PC-9 (cell line): ENCODE measurements at regions not wholly inside any gene's neighbourhood (a gene's known extent, or its start where the extent isn't known, plus 50 kb on each side); places are given as distances from the start of the nearest gene placed in this dataset.

Experiments used
- BruUV-seq: library from RNA; stranded (reverse); fragments of 400-500 nt; replicated peaks from 2 replicates; lab custom pipeline; 2021; lab: Mats Ljungman, UMichigan
- CTCF ChIA-PET: fragments of 300-600 bp; sonication (Branson Sonifier 250); formaldehyde crosslinking; loops from one replicate; lab custom pipeline; 2022; ENCODE audit warnings: antibody characterized with exemption; lab: Charles Lee
- POLR2A ChIA-PET: fragments of 300-600 bp; sonication (Branson Sonifier 250); formaldehyde crosslinking; loops from one replicate; lab custom pipeline; 2022; ENCODE audit warnings: antibody characterized with exemption; ENCODE audit not compliant: unreplicated experiment; lab: Charles Lee
- DNase-seq, 2 experiments: peaks; one replicate each; pipeline versions ENCODE4 v3.0.0 to v3.0.0-alpha.2; 2015 to 2022; ENCODE audit warnings: mixed read lengths in 1 of 2
- H2AFZ ChIP-seq: fragments of 200-600 bp; sonication (generic); 2 replicates; pipeline ENCODE4 v1.8.1; 2017; ENCODE audit warnings: antibody characterized with exemption
- H3F3A ChIP-seq: fragments of 200-600 bp; sonication (generic); 2 replicates; pipeline ENCODE4 v1.8.1; 2017; ENCODE audit warnings: antibody characterized with exemption, mild to moderate bottlenecking, low read depth; ENCODE audit not compliant: insufficient read depth
- H3K27ac ChIP-seq: fragments of 200-600 bp; sonication (generic); 2 replicates; pipeline ENCODE4 v1.6.1; 2016; ENCODE audit warnings: mixed run types
- H3K27me3 ChIP-seq: fragments of 200-600 bp; sonication (generic); 2 replicates; pipeline ENCODE4 v1.6.1; 2016; ENCODE audit warnings: low read depth, mixed run types; ENCODE audit not compliant: insufficient read depth
- H3K36me3 ChIP-seq: fragments of 200-600 bp; sonication (generic); 2 replicates; pipeline ENCODE4 v1.6.1; 2016; ENCODE audit warnings: low read depth, mixed run types
- H3K4me1 ChIP-seq: fragments of 200-600 bp; sonication (generic); replicated peaks from 2 replicates; pipeline ENCODE4 v1.6.1; 2016; ENCODE audit warnings: mixed run types; ENCODE audit not compliant: insufficient read depth
- H3K4me2 ChIP-seq: fragments of 200-600 bp; sonication (generic); 2 replicates; pipeline ENCODE4 v1.6.1; 2017; ENCODE audit warnings: mixed run types
- H3K4me3 ChIP-seq: fragments of 200-600 bp; sonication (generic); 2 replicates; pipeline ENCODE4 v1.6.1; 2016; ENCODE audit warnings: mixed run types
- H3K79me2 ChIP-seq: fragments of 200-600 bp; sonication (generic); 2 replicates; pipeline ENCODE4 v1.6.1; 2017; ENCODE audit warnings: low read depth, mixed run types
- H3K9me2 ChIP-seq: fragments of 200-600 bp; sonication (generic); 2 replicates; pipeline ENCODE4 v1.8.1; 2017; ENCODE audit warnings: mild to moderate bottlenecking; ENCODE audit not compliant: insufficient read depth
- H3K9me3 ChIP-seq: fragments of 200-600 bp; sonication (generic); 2 replicates; pipeline ENCODE4 v1.8.1; 2016; ENCODE audit warnings: low read depth; ENCODE audit not compliant: insufficient read depth
- H4K20me1 ChIP-seq: fragments of 200-600 bp; sonication (generic); 2 replicates; pipeline ENCODE4 v1.8.1; 2017; ENCODE audit not compliant: insufficient read depth
- CTCF ChIP-seq: fragments of 200-600 bp; sonication (generic); conservative IDR thresholded peaks from 2 replicates; pipeline ENCODE4 v1.6.1; 2017; ENCODE audit warnings: mixed run types, antibody characterized with exemption, mild to moderate bottlenecking, moderate library complexity
- EZH2 ChIP-seq: fragments of 200-600 bp; sonication (generic); IDR thresholded peaks from 2 replicates; pipeline ENCODE4 v1.8.0; 2017; ENCODE audit warnings: antibody characterized with exemption, low read depth
- intact Hi-C: fragments of 100-400 bp; cut with micrococcal nuclease; formaldehyde crosslinking; loops from one replicate; pipeline ENCODE4 v1.10.0; 2022; ENCODE audit not compliant: unreplicated experiment

GRCh38 chrX:144810539-144810938, 436.8 kb upstream of the SPANXN1 start:
- no peak for DNase-seq
- Histone ChIP-seq H3K9me2 (no peaks in the 10 kb centered on the region), H3K36me3 (no peaks in the 10 kb centered on the region; the same call in 1 of the 2 replicates), H3K27me3 (no peaks in the 10 kb centered on the region), H3K9me3 (no peaks in the 10 kb centered on the region), H3K4me2 (no peak overlapping the region), H2AFZ (no peak overlapping the region), H4K20me1 (no peaks in the 10 kb centered on the region), H3K4me3 (no peak overlapping the region), H3F3A (no peaks in the 10 kb centered on the region), H3K4me1 (no peaks in the 10 kb centered on the region), H3K79me2 (no peaks in the 10 kb centered on the region), H3K27ac (no peak overlapping the region)
- CTCF ChIA-PET, result no interaction called here
- POLR2A ChIA-PET, result no interaction called here
- TF ChIP-seq CTCF, result no peak
- TF ChIP-seq EZH2, result no peak
- BruUV-seq, result no TSS peak
- intact Hi-C loops, result no loop called here

- TF ChIP-seq CTCF, result no peak
- TF ChIP-seq EZH2, result no peak
- no peaks in the 10 kb centered on the region for H3K4me1 ChIP-seq
- no peak overlapping the region for H3K4me3 ChIP-seq
- no peaks in the 10 kb centered on the region for H3K9me3 ChIP-seq
- BruUV-seq, result no TSS peak
- no peaks in the 10 kb centered on the region; the same call in 1 of the 2 replicates for H3K9me2 ChIP-seq
- no peak overlapping the region for H2AFZ ChIP-seq
- no peak for DNase-seq
- no peaks in the 10 kb centered on the region for H3K27me3 ChIP-seq
- H3K79me2 ChIP-seq, result no peaks in the 10 kb centered on the region
- ChIA-PET CTCF (no interaction called here), POLR2A (no interaction called here)
- H3F3A ChIP-seq, result no peaks in the 10 kb centered on the region
- H3K27ac ChIP-seq, result no peak overlapping the region
- H3K4me2 ChIP-seq, result no peak overlapping the region
- no peaks in the 10 kb centered on the region for H4K20me1 ChIP-seq
- no peaks in the 10 kb centered on the region for H3K36me3 ChIP-seq
- intact Hi-C loops, result no loop called here
Measured at GRCh38 chrX:144819406-144819805, 427.9 kb upstream of the SPANXN1 start.

GRCh38 chrX:144840616-144841015, 406.7 kb upstream of the SPANXN1 start:
- Histone ChIP-seq H3K79me2 (no peaks in the 10 kb centered on the region), H3K4me3 (no peak overlapping the region), H2AFZ (no peak overlapping the region), H3F3A (no peaks in the 10 kb centered on the region), H4K20me1 (no peaks in the 10 kb centered on the region), H3K9me2 (no peaks in the 10 kb centered on the region), H3K36me3 (no peaks in the 10 kb centered on the region), H3K27ac (no peak overlapping the region), H3K9me3 (no peaks in the 10 kb centered on the region; the same call in 1 of the 2 replicates), H3K4me1 (no peaks in the 10 kb centered on the region), H3K27me3 (no peaks in the 10 kb centered on the region), H3K4me2 (no peak overlapping the region)
- POLR2A ChIA-PET, result no interaction called here
- intact Hi-C loops, result loop anchor here (1.0 kb wide), 1 partner anchor 38 kb away; no protein-coding TSS in a partner anchor
- DNase-seq, result peak in 1 of 2 experiments; percentile 14
- BruUV-seq, result no TSS peak
- CTCF ChIA-PET, result no interaction called here
- no peak for TF ChIP-seq CTCF
